HepG2 (cell line): ENCODE measurements at regions not wholly inside any gene's neighbourhood (a gene's known extent, or its start where the extent isn't known, plus 50 kb on each side); places are given as distances from the start of the nearest gene placed in this dataset.

ENCODE experiments used
- ATAC-seq: fragments of 200-7000 bp; cut with Tn5 transposase; 3 replicates; pipeline ENCODE4 v1.9.1; 2020; ENCODE audit warnings: mild to moderate bottlenecking, moderate library complexity
- BruUV-seq: library from RNA; stranded (reverse); fragments of 400-500 nt; replicated peaks from 2 replicates; lab custom pipeline; 2021; lab: Mats Ljungman, UMichigan
- CTCF ChIA-PET: fragments of 300-600 bp; formaldehyde crosslinking; extraction: SDS; loops from one replicate; lab custom pipeline; 2021; ENCODE audit warnings: low total read pairs, inconsistent platforms, low intra/inter-chr PET ratio; lab: Yijun Ruan, JAX
- POLR2A ChIA-PET: fragments of 350-600 bp; sonication (Branson Sonifier 250); formaldehyde crosslinking; loops from one replicate; lab custom pipeline; 2020; ENCODE audit warnings: antibody characterized with exemption, inconsistent platforms; lab: Yijun Ruan, JAX
- DNase-seq: peaks from one replicate; pipeline ENCODE4 v3.0.0-alpha.2; 2015; ENCODE audit warnings: low spot score
- FAIRE-seq: peaks from 3 replicates; lab custom pipeline; 2011; peaks lifted over from hg19 to GRCh38; lab: Jason Lieb, UNC
- H2AFZ ChIP-seq: one replicate; pipeline ENCODE4 v1.6.1; 2011; ENCODE audit warnings: low read length, inconsistent platforms
- H3K27ac ChIP-seq: fragments of 300-600 bp; 3 replicates; pipeline ENCODE4 v1.8.0; 2011; ENCODE audit warnings: mixed run types, mild to moderate bottlenecking, mixed read lengths, low read length, inconsistent platforms; ENCODE audit not compliant: insufficient read depth; ENCODE audit errors: extremely low read length
- H3K27me3 ChIP-seq, 2 experiments: fragments of 200-600 bp in 1 of 2; 2 replicates in 1 of 2; 3 replicates in 1 of 2; pipeline versions ENCODE4 v1.6.0 to v1.8.0; 2011; ENCODE audit warnings: low read length in 2 of 2, mild to moderate bottlenecking in 2 of 2, moderate library complexity in 2 of 2, inconsistent platforms in 1 of 2; ENCODE audit not compliant: insufficient read depth in 2 of 2, control insufficient read depth in 1 of 2
- H3K36me3 ChIP-seq, 2 experiments: fragments of 200-600 bp in 1 of 2; replicated peaks in 1 of 2; 2 replicates in 1 of 2; 3 replicates in 1 of 2; pipeline versions ENCODE4 v1.5.1 to v1.8.0; 2011; ENCODE audit warnings: low read length in 2 of 2, inconsistent platforms in 1 of 2; ENCODE audit not compliant: insufficient read depth in 2 of 2, control insufficient read depth in 1 of 2
- H3K4me1 ChIP-seq: 2 replicates; pipeline ENCODE4 v1.5.1; 2012; ENCODE audit warnings: low read length, inconsistent platforms; ENCODE audit not compliant: insufficient read depth
- H3K4me2 ChIP-seq: 2 replicates; pipeline ENCODE4 v1.6.0; 2011; ENCODE audit warnings: low read depth, low read length, inconsistent platforms
- H3K4me3 ChIP-seq, 3 experiments: fragments of 200-600 bp in 1 of 3; sonication (generic), shearing (Covaris generic) in 1 of 3; replicated peaks in 1 of 3; 2 replicates each; pipeline ENCODE4 v1.5.1; 2011 to 2016; ENCODE audit warnings: low read length in 3 of 3, inconsistent platforms in 2 of 3, low read depth in 2 of 3, mild to moderate bottlenecking in 2 of 3, control low read depth in 1 of 3, mixed read lengths in 1 of 3; ENCODE audit not compliant: insufficient read depth in 1 of 3
- H3K79me2 ChIP-seq: one replicate; pipeline ENCODE4 v1.6.1; 2011; ENCODE audit warnings: low read length, inconsistent platforms; ENCODE audit not compliant: insufficient read depth
- H3K9ac ChIP-seq: 2 replicates; pipeline ENCODE4 v1.6.0; 2011; ENCODE audit warnings: mild to moderate bottlenecking, low read depth, low read length, inconsistent platforms; ENCODE audit not compliant: insufficient read depth
- H3K9me3 ChIP-seq: 2 replicates; pipeline ENCODE4 v1.5.1; 2012; ENCODE audit warnings: mild to moderate bottlenecking, low read length
- H4K20me1 ChIP-seq: 2 replicates; pipeline ENCODE4 v1.6.0; 2011; ENCODE audit warnings: inconsistent platforms, mild to moderate bottlenecking, low read length, moderate library complexity; ENCODE audit not compliant: insufficient read depth
- ARNT2 ChIP-seq: sonication (generic); formaldehyde crosslinking; IDR thresholded peaks from 2 replicates; pipeline ENCODE4 v1.8.0; 2022; ENCODE audit warnings: mild to moderate bottlenecking, low read depth, missing genetic modification reagents, moderate library complexity
- FOSL2 ChIP-seq: sonication (generic); formaldehyde crosslinking; IDR thresholded peaks from 2 replicates; pipeline ENCODE4 v1.4.0; 2020; ENCODE audit warnings: missing genetic modification reagents
- LCORL ChIP-seq, 2 experiments: fragments of 450-650 bp in 1 of 2; sonication (generic) in 1 of 2; formaldehyde crosslinking in 1 of 2; IDR thresholded peaks; 2 replicates each; pipeline versions ENCODE4 v1.5.0 to v1.6.1; 2017 to 2020; ENCODE audit warnings: antibody characterized with exemption in 1 of 2, missing genetic modification reagents in 1 of 2
- RAD21 ChIP-seq: fragments of 450-650 bp; formaldehyde crosslinking; IDR thresholded peaks from 2 replicates; pipeline ENCODE4 v1.5.0; 2020; ENCODE audit warnings: mild to moderate bottlenecking
- ZBTB8A ChIP-seq: sonication (generic); formaldehyde crosslinking; IDR thresholded peaks from 2 replicates; pipeline ENCODE4 v1.4.0; 2020; ENCODE audit warnings: mild to moderate bottlenecking, low read depth, missing genetic modification reagents, borderline replicate concordance
- ZNF879 ChIP-seq: sonication (generic); formaldehyde crosslinking; IDR thresholded peaks from 2 replicates; pipeline ENCODE4 v1.8.1; 2023; ENCODE audit warnings: missing genetic modification reagents
- WGBS: methylation state at CpG from one replicate; pipeline ENCODE4 v1.1.6; 2017; ENCODE audit warnings: low lambda C conversion rate; 5-methylcytosine and 5-hydroxymethylcytosine counted together
- in situ Hi-C: cut with HindIII; loops from 2 replicates; pipeline ENCODE4 v1.10.0; 2017; ENCODE audit warnings: low pct_unique_long_range_greater_than_20kb; ENCODE audit not compliant: extremely low pct_ligation_motif_present
- intact Hi-C: fragments of 100-400 bp; cut with micrococcal nuclease; formaldehyde crosslinking; loops from one replicate; pipeline ENCODE4 v1.10.0; 2022; ENCODE audit not compliant: unreplicated experiment
- TF ChIP-seq, protein P1 (sequence below): sonication (generic); formaldehyde crosslinking; IDR thresholded peaks from 2 replicates; pipeline ENCODE4 v1.4.0; 2020; ENCODE audit warnings: missing genetic modification reagents

- intact Hi-C loops, result no loop called here
- no peak overlapping the region for H3K27ac ChIP-seq
- FAIRE-seq (no peak), ATAC-seq (no peak), DNase-seq (no peak)
- H3K4me2 ChIP-seq, result no peak overlapping the region
- H2AFZ ChIP-seq, result no peak overlapping the region
- H3K9ac ChIP-seq, result no peak overlapping the region
- no peaks in the 10 kb centered on the region for H3K36me3 ChIP-seq
- in situ Hi-C loops, result no loop called here
- no peaks in the 10 kb centered on the region for H3K4me1 ChIP-seq
- no peak overlapping the region for H3K4me3 ChIP-seq
- ChIA-PET CTCF (no interaction called here), POLR2A (no interaction called here)
- no TSS peak for BruUV-seq
- H3K9me3 ChIP-seq, result no peaks in the 10 kb centered on the region
- no peaks in the 10 kb centered on the region for H3K79me2 ChIP-seq
- peaks cover 0 to 15% of the 10 kb centered on the region in 2 experiments; a peak in 1 of 5 replicates for H3K27me3 ChIP-seq
- WGBS, result 0% methylated on average over 1 of the region's 1 CpG
- H4K20me1 ChIP-seq, result no peaks in the 10 kb centered on the region
- TF ChIP-seq LCORL (IDR thresholded peaks at IDR 0.05), result no peak
- TF ChIP-seq LCORL (CRISPR knock-in tag; IDR thresholded peaks at IDR 0.05), result no peak
- TF ChIP-seq, protein P1, sequence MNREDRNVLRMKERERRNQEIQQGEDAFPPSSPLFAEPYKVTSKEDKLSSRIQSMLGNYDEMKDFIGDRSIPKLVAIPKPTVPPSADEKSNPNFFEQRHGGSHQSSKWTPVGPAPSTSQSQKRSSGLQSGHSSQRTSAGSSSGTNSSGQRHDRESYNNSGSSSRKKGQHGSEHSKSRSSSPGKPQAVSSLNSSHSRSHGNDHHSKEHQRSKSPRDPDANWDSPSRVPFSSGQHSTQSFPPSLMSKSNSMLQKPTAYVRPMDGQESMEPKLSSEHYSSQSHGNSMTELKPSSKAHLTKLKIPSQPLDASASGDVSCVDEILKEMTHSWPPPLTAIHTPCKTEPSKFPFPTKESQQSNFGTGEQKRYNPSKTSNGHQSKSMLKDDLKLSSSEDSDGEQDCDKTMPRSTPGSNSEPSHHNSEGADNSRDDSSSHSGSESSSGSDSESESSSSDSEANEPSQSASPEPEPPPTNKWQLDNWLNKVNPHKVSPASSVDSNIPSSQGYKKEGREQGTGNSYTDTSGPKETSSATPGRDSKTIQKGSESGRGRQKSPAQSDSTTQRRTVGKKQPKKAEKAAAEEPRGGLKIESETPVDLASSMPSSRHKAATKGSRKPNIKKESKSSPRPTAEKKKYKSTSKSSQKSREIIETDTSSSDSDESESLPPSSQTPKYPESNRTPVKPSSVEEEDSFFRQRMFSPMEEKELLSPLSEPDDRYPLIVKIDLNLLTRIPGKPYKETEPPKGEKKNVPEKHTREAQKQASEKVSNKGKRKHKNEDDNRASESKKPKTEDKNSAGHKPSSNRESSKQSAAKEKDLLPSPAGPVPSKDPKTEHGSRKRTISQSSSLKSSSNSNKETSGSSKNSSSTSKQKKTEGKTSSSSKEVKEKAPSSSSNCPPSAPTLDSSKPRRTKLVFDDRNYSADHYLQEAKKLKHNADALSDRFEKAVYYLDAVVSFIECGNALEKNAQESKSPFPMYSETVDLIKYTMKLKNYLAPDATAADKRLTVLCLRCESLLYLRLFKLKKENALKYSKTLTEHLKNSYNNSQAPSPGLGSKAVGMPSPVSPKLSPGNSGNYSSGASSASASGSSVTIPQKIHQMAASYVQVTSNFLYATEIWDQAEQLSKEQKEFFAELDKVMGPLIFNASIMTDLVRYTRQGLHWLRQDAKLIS (CRISPR knock-in tag), result no peak
- TF ChIP-seq ZNF879 (CRISPR knock-in tag), result no peak
- no peak for TF ChIP-seq FOSL2 (CRISPR knock-in tag)
- TF ChIP-seq ARNT2 (CRISPR knock-in tag), result no peak
- TF ChIP-seq ZBTB8A, result no peak
- no peak for TF ChIP-seq RAD21 (CRISPR knock-in tag)
Observed at GRCh38 chr13:34748596-34748995, 193.5 kb upstream of the NBEA start.
